NK-92 treated with Interleukin-12 subunit alpha and Interleukin-12 subunit beta, amount 100 ng/mL, for 24 hours (cell line): ENCODE measurements at regions not wholly inside any gene's neighbourhood (a gene's known extent, or its start where the extent isn't known, plus 50 kb on each side); places are given as distances from the start of the nearest gene placed in this dataset.

ENCODE experiments used
- DNase-seq: peaks from one replicate; lab custom pipeline; 2025; lab: John Stamatoyannopoulos, UW

DNA sequence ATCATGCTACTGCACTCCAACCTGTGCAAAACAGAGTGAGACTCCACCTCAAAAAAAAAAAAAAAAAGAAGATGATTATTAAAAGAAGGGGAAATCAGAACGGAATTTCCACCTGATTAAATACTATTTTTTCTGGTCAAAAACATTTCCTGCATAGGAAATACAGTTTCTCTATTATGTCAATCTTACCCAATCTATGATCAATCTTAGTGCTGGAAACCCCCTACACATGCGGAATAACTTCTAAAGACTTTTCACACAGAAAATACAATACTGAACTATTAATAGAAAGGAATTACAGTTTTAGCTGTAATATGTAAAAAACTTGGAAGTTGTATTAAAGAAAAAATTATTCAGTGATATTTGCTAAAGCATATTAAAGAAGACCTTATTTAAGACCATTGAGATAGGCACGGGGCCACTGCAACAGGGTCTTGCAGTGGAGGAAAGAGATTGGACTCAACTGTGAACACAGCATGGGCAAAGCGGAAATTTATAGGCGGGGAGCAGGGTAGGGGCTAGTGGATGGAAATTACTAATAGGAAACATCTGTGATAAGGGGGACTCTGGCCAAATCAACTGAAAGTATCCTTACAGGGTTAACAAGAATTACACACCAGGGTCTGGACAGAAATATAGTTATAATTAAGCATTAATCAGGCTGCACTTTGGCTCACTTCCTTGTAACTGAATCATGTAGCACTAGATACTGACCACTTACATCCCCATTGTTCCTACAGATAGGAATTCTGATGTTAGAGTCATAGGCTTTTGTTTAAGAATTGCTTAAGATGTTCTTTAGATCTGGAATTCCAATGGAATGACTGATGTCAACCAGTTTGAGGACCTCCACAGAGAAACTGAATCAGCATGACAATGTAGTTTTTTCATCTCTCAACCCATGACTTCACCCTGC, 411.5 kb upstream of the DDI1 start:
- DNase-seq: no peak

DNA sequence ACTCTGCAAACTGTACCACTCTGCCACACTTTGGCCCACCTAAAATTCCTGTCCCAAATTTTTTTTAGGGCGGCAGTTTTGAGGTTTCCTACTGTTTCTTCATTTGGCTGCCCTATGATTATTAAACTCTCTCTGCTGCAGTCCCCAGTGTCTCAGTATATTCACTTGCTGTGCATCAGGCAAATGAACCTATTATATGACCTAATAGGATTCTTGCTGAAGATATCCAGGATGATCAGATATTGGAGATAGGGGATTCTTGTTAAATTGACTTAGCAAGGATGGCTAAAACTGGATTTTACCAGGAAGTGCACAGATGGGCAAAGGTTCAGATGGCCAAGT, 410.8 kb upstream of the DDI1 start:
- no peak for DNase-seq

DNA sequence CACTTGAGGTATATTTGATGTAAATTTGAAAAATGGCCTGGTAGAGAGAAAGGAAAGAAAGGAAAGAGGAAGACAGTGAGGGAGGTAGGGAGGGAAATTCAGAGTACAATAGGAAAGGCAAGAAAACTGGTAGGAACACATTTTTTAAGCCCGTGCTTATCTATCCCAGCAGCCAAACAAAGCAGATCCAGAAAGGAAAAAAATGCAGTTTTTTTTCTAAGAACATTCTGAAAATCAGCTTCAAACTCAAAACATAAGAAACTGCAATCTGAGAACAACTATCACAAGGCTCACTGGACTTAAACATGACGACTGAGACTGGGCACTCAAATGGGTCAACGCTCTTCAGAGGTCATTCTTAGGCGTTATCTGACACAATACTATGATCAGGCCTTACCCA, 408.3 kb upstream of the DDI1 start:
- no peak for DNase-seq

DNA sequence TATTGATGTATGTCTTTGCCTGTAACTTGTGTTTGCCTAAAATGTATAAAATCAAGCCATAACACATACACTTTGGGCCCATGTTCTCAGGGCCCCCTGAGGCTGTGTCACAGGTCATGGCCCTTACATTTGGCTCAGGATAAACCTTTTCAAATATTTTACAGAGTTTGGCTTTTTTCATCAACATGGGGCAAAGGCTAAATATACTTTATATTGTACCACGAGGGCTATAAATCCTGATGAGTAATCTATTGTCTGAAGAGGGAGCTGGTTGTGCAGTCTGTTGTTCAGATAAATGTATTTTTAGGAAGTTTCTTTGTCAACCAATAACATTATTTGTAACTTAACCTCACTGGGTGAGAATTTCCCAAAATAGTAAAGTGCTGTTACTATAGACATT, 404.6 kb upstream of the DDI1 start:
- DNase-seq: no peak

- no peak for DNase-seq
These were observed 403.2 kb upstream of the DDI1 start for GRCh38 chr11:103633068-103633788.

GRCh38 chr11:103633819-103634590, 402.4 kb upstream of the DDI1 start:
- DNase-seq: no peak

- no peak for DNase-seq
These were observed 400.2 kb upstream of the DDI1 start for GRCh38 chr11:103636232-103636631.

DNA sequence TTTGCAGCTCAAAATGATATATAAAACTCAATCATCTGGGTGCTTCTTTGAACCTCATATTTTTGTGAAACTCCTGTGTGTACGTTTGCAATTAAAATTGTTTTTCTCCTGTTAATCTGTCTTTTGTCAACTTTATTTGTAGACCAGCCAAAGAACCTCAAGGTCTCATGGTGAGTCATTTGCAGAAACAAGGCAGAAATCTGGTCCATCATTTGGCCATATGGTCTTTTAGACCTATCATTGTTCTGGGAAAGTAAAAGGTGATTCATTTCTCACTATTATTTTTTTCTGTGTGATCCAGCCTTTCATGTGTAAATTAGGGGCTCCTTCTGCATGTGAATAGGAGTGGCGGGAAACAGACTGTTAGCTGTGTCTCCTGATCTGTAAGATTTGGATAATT, 399.1 kb upstream of the DDI1 start:
- DNase-seq: no peak

DNA sequence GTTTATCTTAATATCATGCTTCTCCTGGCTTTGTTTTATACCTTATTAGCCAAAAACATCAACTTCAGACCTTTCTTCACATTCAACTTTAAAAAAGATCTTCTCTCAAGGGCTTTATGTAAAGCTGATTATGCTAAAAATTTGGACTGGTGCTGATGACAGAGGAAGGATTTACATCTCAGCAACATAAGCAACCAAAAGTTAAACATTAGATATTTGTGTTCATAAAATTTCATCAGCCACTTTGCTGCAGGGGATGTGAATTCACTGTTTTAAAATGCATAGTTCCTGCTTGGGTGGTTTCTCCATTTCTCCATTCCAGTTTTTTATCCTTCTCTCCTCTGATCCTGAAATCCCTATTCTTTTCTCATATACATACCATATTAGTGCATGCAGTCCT, 398.6 kb upstream of the DDI1 start:
- no peak for DNase-seq

- DNase-seq: no peak
These were observed 391.8 kb upstream of the DDI1 start for GRCh38 chr11:103644676-103645075.

- no peak for DNase-seq
These were observed 388.4 kb upstream of the DDI1 start for GRCh38 chr11:103648054-103648453.

GRCh38 chr11:103648670-103649400, 387.6 kb upstream of the DDI1 start:
- no peak for DNase-seq

GRCh38 chr11:103649401-103649895, 387.0 kb upstream of the DDI1 start:
- DNase-seq: no peak

DNA sequence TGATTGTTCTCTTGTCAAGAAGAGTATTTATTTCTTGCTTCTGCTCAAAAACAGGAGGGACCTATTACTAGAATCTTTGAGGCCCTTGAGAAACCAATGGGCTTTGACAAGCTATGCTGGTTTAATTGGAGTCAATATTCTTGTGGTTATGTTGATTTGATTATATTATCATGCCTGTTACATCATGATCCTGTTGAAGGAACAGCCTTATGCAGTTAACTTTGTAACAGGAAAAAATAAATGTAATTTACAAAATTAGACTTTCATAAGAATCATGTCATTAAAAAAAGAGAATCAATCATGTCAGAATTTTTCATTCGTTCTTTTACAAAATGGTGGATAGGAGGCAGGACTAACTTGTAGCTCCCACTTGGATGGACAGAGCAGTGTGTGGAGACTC, 386.1 kb upstream of the DDI1 start:
- DNase-seq: no peak

DNA sequence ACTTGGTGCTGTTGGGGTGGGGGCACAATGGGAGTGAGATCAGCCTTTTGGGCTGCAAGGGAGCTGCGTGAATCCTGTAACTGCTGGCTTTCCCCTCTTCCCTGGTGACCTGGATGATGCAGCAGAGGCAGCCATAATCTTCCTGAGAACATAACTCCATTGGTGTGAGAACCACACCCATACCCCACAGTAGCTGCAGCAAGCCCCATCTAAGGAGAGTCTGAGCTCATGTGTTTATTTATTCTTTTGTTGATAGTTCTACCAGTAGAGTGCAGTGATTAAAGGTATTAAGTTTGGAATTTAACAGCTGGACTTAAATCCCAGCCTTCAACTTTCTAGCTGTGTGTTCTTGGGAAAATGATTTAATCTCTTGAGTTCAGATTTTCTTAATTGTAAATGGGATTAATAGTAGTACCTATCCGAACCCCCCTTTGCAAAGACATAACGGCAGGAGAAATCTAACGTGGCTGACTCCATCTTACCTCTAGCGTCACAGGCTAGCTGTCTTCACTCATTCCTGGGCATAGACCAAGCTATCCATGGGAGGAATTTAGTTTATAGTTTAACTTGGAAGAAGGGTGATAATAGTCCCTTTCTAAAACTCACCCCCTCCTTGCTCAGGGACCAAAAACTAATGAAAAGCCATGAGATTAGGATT, 385.0 kb upstream of the DDI1 start:
- DNase-seq: no peak

DNA sequence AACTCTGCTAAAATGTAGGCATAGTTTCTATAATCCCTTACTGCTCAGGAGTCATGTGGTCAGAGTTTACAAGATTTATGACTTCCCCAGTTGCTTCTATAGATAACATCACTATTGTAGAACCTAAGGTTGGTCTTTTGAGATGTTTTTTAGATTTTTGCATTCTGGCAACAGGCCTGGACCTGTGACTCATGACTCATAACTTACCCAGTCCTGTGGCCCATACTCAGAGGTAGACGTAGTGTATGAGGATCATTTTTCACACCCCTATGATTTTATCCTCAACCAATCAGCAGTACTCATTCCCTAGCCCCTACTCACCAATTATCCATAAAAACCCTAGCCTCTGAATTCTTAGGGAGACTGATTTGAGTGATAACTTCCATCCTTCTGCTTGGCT, 384.4 kb upstream of the DDI1 start:
- no peak for DNase-seq

DNA sequence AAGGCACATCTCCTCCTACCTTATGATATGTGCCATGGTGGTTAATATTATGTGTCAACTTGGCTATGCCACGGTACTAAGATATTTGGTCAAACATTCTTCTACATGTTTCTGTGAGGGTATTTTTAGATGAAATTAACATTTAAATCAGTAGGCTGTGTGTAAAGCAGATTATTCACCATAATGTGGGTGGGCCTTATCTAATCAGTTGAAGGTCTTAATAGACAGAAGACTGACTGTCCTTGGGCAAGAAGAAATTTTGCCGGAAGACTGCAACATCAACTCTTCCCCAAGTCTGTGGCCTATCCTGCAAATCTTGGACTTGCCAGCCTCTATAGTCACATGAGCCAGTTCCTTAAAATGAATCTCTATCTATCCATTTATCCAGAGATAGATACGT, 380.1 kb upstream of the DDI1 start:
- no peak for DNase-seq

DNA sequence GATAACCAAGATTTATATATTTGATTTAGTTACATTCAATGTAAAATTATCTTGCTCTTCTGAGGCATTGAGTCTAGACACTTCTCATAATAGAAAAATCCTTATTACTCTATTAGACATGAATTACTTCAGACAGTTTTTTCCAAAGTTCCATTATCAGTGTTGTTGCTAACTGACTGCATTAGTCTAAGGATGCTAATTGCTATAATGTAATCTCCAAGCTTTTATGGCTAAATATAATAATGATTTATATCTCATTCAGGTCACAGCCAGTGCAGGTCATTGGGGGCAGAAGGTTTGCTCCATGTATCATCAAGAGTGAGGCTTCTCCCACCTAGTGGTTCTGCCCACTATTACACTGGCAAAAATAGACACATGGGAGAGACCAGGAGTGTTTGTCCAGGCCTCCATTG, 377.2 kb upstream of the DDI1 start:
- DNase-seq: no peak

GRCh38 chr11:103659743-103660142, 376.7 kb upstream of the DDI1 start:
- DNase-seq: no peak

DNA sequence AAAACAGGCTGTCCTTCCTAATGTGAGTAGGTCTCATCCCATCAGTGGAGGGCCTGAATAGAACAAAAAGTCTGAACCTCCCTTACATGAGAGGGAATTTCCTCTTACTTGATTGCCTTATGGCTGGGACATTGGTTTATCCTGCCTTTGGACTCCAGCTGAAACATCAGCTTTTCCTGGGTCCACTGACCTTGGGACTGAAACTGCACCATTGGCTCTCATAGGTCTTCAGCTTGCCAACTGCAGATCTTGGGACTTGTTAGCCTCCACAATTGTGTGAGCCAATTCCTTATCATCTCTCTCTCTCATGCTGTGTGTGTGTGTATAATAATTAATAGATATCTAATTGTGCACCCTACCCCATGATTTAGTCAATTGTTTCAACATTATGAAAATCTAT, 375.3 kb upstream of the DDI1 start:
- no peak for DNase-seq

GRCh38 chr11:103661991-103662390, 374.4 kb upstream of the DDI1 start:
- no peak for DNase-seq
